Neural progenitor cell (in vitro differentiated cells): ENCODE measurements at regions not wholly inside any gene's neighbourhood (a gene's known extent, or its start where the extent isn't known, plus 50 kb on each side); places are given as distances from the start of the nearest gene placed in this dataset.

ENCODE experiments used
- DNase-seq: peaks from one replicate; pipeline ENCODE4 v3.0.0-alpha.2; 2016; ENCODE audit warnings: low spot score
- H2AFZ ChIP-seq: fragments of 200-600 bp; sonication (generic); replicated peaks from 2 replicates; pipeline ENCODE4 v1.6.1; 2016; ENCODE audit warnings: antibody characterized with exemption
- H3F3A ChIP-seq: fragments of 200-600 bp; sonication (generic); 2 replicates; pipeline ENCODE4 v1.6.1; 2016; ENCODE audit warnings: antibody characterized with exemption, low read depth
- H3K27ac ChIP-seq: fragments of 200-600 bp; sonication (generic); 2 replicates; pipeline ENCODE4 v1.5.1; 2016; ENCODE audit warnings: mild to moderate bottlenecking
- H3K27me3 ChIP-seq: fragments of 200-600 bp; sonication (generic); 2 replicates; pipeline ENCODE4 v1.6.1; 2016; ENCODE audit warnings: mild to moderate bottlenecking, moderate library complexity
- H3K36me3 ChIP-seq: fragments of 200-600 bp; sonication (generic); 2 replicates; pipeline ENCODE4 v1.5.1; 2016
- H3K4me1 ChIP-seq: fragments of 200-600 bp; sonication (generic); 2 replicates; pipeline ENCODE4 v1.6.1; 2016; ENCODE audit warnings: mixed run types
- H3K4me2 ChIP-seq: fragments of 200-600 bp; sonication (generic); 2 replicates; pipeline ENCODE4 v1.6.1; 2016
- H3K4me3 ChIP-seq: fragments of 200-600 bp; sonication (generic); 2 replicates; pipeline ENCODE4 v1.5.1; 2016
- H3K79me2 ChIP-seq: fragments of 200-600 bp; sonication (generic); 2 replicates; pipeline ENCODE4 v1.6.1; 2016; ENCODE audit warnings: low read depth
- H3K9ac ChIP-seq: fragments of 200-600 bp; sonication (generic); 2 replicates; pipeline ENCODE4 v1.6.1; 2016
- H3K9me3 ChIP-seq: fragments of 200-600 bp; sonication (generic); 2 replicates; pipeline ENCODE4 v1.5.1; 2016; ENCODE audit warnings: low read depth
- H4K20me1 ChIP-seq: fragments of 200-600 bp; sonication (generic); 2 replicates; pipeline ENCODE4 v1.6.1; 2016; ENCODE audit warnings: low read depth
- H3K27ac Mint-ChIP-seq: 3 replicates; pipeline ENCODE4 v1.8.0; 2021; ENCODE audit warnings: mixed read lengths
- H3K27me3 Mint-ChIP-seq: 2 replicates; pipeline ENCODE4 v1.8.0; 2022; ENCODE audit warnings: low read depth, mild to moderate bottlenecking, inconsistent platforms, moderate library complexity, mixed read lengths; ENCODE audit not compliant: insufficient read depth
- H3K36me3 Mint-ChIP-seq: 3 replicates; pipeline ENCODE4 v1.8.0; 2021; ENCODE audit warnings: mixed read lengths
- H3K4me1 Mint-ChIP-seq: 3 replicates; pipeline ENCODE4 v1.8.0; 2021; ENCODE audit warnings: mixed read lengths
- H3K4me3 Mint-ChIP-seq: 3 replicates; pipeline ENCODE4 v1.8.0; 2021; ENCODE audit warnings: mild to moderate bottlenecking, moderate library complexity, mixed read lengths
- H3K9me3 Mint-ChIP-seq: 3 replicates; pipeline ENCODE4 v1.8.0; 2020; ENCODE audit warnings: mixed read lengths
- EZH2 ChIP-seq: fragments of 200-600 bp; sonication (generic); IDR thresholded peaks from 2 replicates; pipeline ENCODE4 v1.6.1; 2017; ENCODE audit warnings: antibody characterized with exemption, mild to moderate bottlenecking, moderate library complexity
- EZH2phosphoT487 ChIP-seq: fragments of 200-600 bp; sonication (generic); IDR thresholded peaks from 2 replicates; pipeline ENCODE4 v1.6.1; 2017; ENCODE audit warnings: antibody characterized with exemption
- TF ChIP-seq, protein P1 (sequence below): fragments of 200-600 bp; sonication (generic); IDR thresholded peaks from 2 replicates; pipeline ENCODE4 v1.5.1; 2017; ENCODE audit warnings: antibody characterized with exemption, mild to moderate bottlenecking

- H3K4me3 Mint-ChIP-seq = no peak overlapping the region
These were observed 135.0 kb upstream of the XYLT1 start for GRCh38 chr16:17605784-17606183.

GRCh38 chr16:17603626-17604025 is 132.9 kb upstream of the XYLT1 start:
- no peaks in the 10 kb centered on the region for H3K79me2 ChIP-seq
- TF ChIP-seq EZH2phosphoT487 = no peak
- TF ChIP-seq EZH2 = no peak
- TF ChIP-seq, protein P1, sequence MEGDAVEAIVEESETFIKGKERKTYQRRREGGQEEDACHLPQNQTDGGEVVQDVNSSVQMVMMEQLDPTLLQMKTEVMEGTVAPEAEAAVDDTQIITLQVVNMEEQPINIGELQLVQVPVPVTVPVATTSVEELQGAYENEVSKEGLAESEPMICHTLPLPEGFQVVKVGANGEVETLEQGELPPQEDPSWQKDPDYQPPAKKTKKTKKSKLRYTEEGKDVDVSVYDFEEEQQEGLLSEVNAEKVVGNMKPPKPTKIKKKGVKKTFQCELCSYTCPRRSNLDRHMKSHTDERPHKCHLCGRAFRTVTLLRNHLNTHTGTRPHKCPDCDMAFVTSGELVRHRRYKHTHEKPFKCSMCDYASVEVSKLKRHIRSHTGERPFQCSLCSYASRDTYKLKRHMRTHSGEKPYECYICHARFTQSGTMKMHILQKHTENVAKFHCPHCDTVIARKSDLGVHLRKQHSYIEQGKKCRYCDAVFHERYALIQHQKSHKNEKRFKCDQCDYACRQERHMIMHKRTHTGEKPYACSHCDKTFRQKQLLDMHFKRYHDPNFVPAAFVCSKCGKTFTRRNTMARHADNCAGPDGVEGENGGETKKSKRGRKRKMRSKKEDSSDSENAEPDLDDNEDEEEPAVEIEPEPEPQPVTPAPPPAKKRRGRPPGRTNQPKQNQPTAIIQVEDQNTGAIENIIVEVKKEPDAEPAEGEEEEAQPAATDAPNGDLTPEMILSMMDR = no peak
- no peaks in the 10 kb centered on the region for H3K36me3 ChIP-seq
- peaks cover 7% of the 10 kb centered on the region for H3K9me3 ChIP-seq
- Mint-ChIP-seq H3K27me3 (peaks cover 4% of the 10 kb centered on the region), H3K9me3 (no peaks in the 10 kb centered on the region), H3K36me3 (no peaks in the 10 kb centered on the region), H3K4me1 (peaks cover 2% of the 10 kb centered on the region), H3K4me3 (no peak overlapping the region), H3K27ac (no peak overlapping the region)
- H3K4me2 ChIP-seq = no peak overlapping the region
- H3K4me3 ChIP-seq = no peak overlapping the region
- H3F3A ChIP-seq = no peaks in the 10 kb centered on the region
- H2AFZ ChIP-seq = no peak overlapping the region
- H3K4me1 ChIP-seq = no peaks in the 10 kb centered on the region
- H3K27ac ChIP-seq = no peak overlapping the region
- no peak overlapping the region for H3K9ac ChIP-seq
- H4K20me1 ChIP-seq = no peaks in the 10 kb centered on the region
- no peaks in the 10 kb centered on the region for H3K27me3 ChIP-seq
- no peak for DNase-seq

More at GRCh38 chr16:17605784-17606183, 135.0 kb upstream of the XYLT1 start:
- Histone ChIP-seq H2AFZ (no peak overlapping the region), H3K9me3 (no peaks in the 10 kb centered on the region), H3K27ac (no peak overlapping the region), H4K20me1 (no peaks in the 10 kb centered on the region), H3K4me1 (no peaks in the 10 kb centered on the region), H3F3A (no peaks in the 10 kb centered on the region), H3K36me3 (no peaks in the 10 kb centered on the region), H3K79me2 (no peaks in the 10 kb centered on the region), H3K27me3 (no peaks in the 10 kb centered on the region), H3K9ac (no peak overlapping the region), H3K4me3 (no peak overlapping the region), H3K4me2 (no peak overlapping the region)
- Mint-ChIP-seq H3K36me3 (no peaks in the 10 kb centered on the region), H3K4me1 (peaks cover 2% of the 10 kb centered on the region), H3K27ac (no peak overlapping the region), H3K27me3 (peaks cover 4% of the 10 kb centered on the region), H3K9me3 (no peaks in the 10 kb centered on the region)
- TF ChIP-seq, protein P1 = no peak
- TF ChIP-seq EZH2 (no peak), EZH2phosphoT487 (no peak)
- no peak for DNase-seq

DNA sequence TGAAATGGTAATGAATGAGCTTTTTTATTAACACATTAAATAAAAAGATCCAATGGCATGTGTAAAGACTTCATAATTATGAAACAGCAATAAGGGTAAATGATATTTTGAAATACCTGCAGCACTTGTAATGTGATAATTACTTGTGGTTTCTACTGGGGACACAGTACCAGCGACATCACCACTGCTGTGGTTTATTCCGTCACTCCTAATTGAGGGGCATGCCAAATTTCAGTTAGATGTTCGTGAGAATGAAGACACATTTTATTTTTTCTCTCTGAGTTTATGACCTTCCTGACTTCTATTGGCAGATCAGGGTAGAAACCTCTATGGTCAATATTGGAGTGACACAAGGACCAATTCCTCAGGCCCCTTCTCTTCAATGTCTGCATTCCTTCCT is 131.9 kb upstream of the XYLT1 start:
- Histone ChIP-seq H3K9me3 (peaks cover 7% of the 10 kb centered on the region), H3K4me3 (no peak overlapping the region), H3K9ac (no peak overlapping the region), H3K4me1 (no peaks in the 10 kb centered on the region), H3F3A (no peaks in the 10 kb centered on the region), H3K27ac (no peak overlapping the region), H3K36me3 (no peaks in the 10 kb centered on the region), H3K4me2 (no peak overlapping the region), H3K27me3 (no peaks in the 10 kb centered on the region), H4K20me1 (no peaks in the 10 kb centered on the region), H2AFZ (no peak overlapping the region), H3K79me2 (no peaks in the 10 kb centered on the region)
- H3K4me3 Mint-ChIP-seq = no peak overlapping the region
- peaks cover 6% of the 10 kb centered on the region for H3K9me3 Mint-ChIP-seq
- H3K27me3 Mint-ChIP-seq = peaks cover 4% of the 10 kb centered on the region
- H3K27ac Mint-ChIP-seq = no peak overlapping the region
- H3K4me1 Mint-ChIP-seq = peaks cover 2% of the 10 kb centered on the region
- TF ChIP-seq EZH2phosphoT487 = no peak
- no peak for DNase-seq
- no peaks in the 10 kb centered on the region for H3K36me3 Mint-ChIP-seq

DNA sequence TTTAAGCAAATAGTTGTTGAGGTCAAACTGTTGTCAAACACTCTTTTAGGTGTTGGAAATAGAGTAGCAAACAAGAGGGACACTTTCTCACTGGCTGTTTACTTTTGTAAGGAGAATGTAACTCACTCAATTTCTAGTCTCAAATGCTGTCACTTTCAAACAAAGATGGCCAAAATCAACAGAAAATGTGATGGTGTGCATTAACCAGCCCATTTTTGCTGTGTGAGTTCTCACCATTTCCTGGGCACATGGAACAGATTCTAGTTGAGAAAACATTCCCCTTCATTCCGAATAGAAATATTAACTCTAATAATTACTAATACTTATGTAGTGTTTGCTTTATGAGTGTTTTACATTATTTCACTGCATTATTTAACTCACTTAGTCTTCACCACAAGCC is 128.2 kb upstream of the XYLT1 start:
- Histone ChIP-seq H3K36me3 (no peaks in the 10 kb centered on the region), H3K4me2 (no peak overlapping the region), H3K4me3 (no peak overlapping the region), H2AFZ (no peak overlapping the region), H3K27me3 (no peaks in the 10 kb centered on the region), H3K9ac (no peak overlapping the region), H3K79me2 (no peaks in the 10 kb centered on the region), H3K27ac (no peak overlapping the region), H4K20me1 (no peaks in the 10 kb centered on the region), H3K9me3 (peaks cover 7% of the 10 kb centered on the region), H3K4me1 (no peaks in the 10 kb centered on the region), H3F3A (no peaks in the 10 kb centered on the region)
- Mint-ChIP-seq H3K4me1 (no peaks in the 10 kb centered on the region), H3K27ac (no peak overlapping the region), H3K9me3 (peaks cover 6% of the 10 kb centered on the region), H3K4me3 (no peak overlapping the region), H3K36me3 (no peaks in the 10 kb centered on the region), H3K27me3 (peaks cover 2% of the 10 kb centered on the region)
- TF ChIP-seq EZH2 (no peak), EZH2phosphoT487 (no peak)
- TF ChIP-seq, protein P1 = no peak
- DNase-seq = no peak
